Tibial artery (tissue), 4 donors: ENCODE measurements at regions not wholly inside any gene's neighbourhood (a gene's known extent, or its start where the extent isn't known, plus 50 kb on each side); places are given as distances from the start of the nearest gene placed in this dataset.

Source experiments
- DNase-seq, 2 donors: peaks; one replicate each; pipeline ENCODE4 v3.0.0-alpha.2; 2019
- H3K27ac ChIP-seq, 2 donors: fragments of 200-600 bp; sonication (generic) in 1 of 2; 1 replicate in 1 of 2; 2 replicates in 1 of 2; pipeline ENCODE4 v1.5.1; 2018 to 2019; ENCODE audit warnings: mild to moderate bottlenecking in 1 of 2
- H3K27me3 ChIP-seq, 2 donors: fragments of 200-600 bp; sonication (generic) in 1 of 2; one replicate each; pipeline versions ENCODE4 v1.5.1 to v1.6.0; 2016 to 2019
- H3K36me3 ChIP-seq, 3 donors: fragments of 200-600 bp; sonication (generic) in 2 of 3; one replicate each; pipeline ENCODE4 v1.5.1; 2016 to 2019; ENCODE audit warnings: mild to moderate bottlenecking in 2 of 3
- H3K4me1 ChIP-seq, 4 donors: fragments of 200-600 bp; sonication (generic) in 2 of 4; 1 replicate in 3 of 4; 2 replicates in 1 of 4; pipeline ENCODE4 v1.5.1; 2016 to 2019
- H3K4me3 ChIP-seq, 2 donors: fragments of 200-600 bp; sonication (generic) in 1 of 2; 1 replicate in 1 of 2; 2 replicates in 1 of 2; pipeline ENCODE4 v1.5.1; 2018 to 2019; ENCODE audit warnings: mild to moderate bottlenecking in 2 of 2
- H3K9me3 ChIP-seq, 3 donors: fragments of 200-600 bp; sonication (generic) in 1 of 3; one replicate each; pipeline ENCODE4 v1.5.1; 2016 to 2019
- CTCF ChIP-seq, 2 experiments: fragments of 200-600 bp in 1 of 2; fragments of 450-650 bp in 1 of 2; IDR thresholded peaks; one replicate each; pipeline ENCODE4 v1.5.1; 2017 to 2019; ENCODE audit warnings: antibody characterized with exemption in 2 of 2, mild to moderate bottlenecking in 1 of 2, moderate library complexity in 1 of 2
- intact Hi-C: fragments of 100-400 bp; cut with DNase I; formaldehyde crosslinking; loops from one replicate; pipeline ENCODE4 v1.15.0; 2023; ENCODE audit warnings: low total_unique reads

GRCh38 chr13:86838411-86839120 lies 832.6 kb upstream of the SLITRK5 start:
- intact Hi-C loops, result no loop called here
- Histone ChIP-seq H3K27me3 (no peaks in the 10 kb centered on the region), H3K27ac (no peak overlapping the region), H3K4me3 (no peak overlapping the region), H3K36me3 (no peaks in the 10 kb centered on the region), H3K4me1 (no peaks in the 10 kb centered on the region), H3K9me3 (peaks cover 0 to 6% (median 0%) of the 10 kb centered on the region in 3 donors)
- no peak for TF ChIP-seq CTCF (IDR thresholded peaks at IDR 0.05)
- DNase-seq, result no peak

- intact Hi-C loops, result no loop called here
- no peak for TF ChIP-seq CTCF (IDR thresholded peaks at IDR 0.05)
- Histone ChIP-seq H3K4me1 (no peaks in the 10 kb centered on the region), H3K9me3 (peaks cover 0 to 6% (median 0%) of the 10 kb centered on the region in 3 donors), H3K27me3 (no peaks in the 10 kb centered on the region), H3K36me3 (no peaks in the 10 kb centered on the region), H3K4me3 (no peak overlapping the region), H3K27ac (no peak overlapping the region)
- no peak for DNase-seq
Observed at GRCh38 chr13:86839221-86839620, 832.0 kb upstream of the SLITRK5 start.

DNA sequence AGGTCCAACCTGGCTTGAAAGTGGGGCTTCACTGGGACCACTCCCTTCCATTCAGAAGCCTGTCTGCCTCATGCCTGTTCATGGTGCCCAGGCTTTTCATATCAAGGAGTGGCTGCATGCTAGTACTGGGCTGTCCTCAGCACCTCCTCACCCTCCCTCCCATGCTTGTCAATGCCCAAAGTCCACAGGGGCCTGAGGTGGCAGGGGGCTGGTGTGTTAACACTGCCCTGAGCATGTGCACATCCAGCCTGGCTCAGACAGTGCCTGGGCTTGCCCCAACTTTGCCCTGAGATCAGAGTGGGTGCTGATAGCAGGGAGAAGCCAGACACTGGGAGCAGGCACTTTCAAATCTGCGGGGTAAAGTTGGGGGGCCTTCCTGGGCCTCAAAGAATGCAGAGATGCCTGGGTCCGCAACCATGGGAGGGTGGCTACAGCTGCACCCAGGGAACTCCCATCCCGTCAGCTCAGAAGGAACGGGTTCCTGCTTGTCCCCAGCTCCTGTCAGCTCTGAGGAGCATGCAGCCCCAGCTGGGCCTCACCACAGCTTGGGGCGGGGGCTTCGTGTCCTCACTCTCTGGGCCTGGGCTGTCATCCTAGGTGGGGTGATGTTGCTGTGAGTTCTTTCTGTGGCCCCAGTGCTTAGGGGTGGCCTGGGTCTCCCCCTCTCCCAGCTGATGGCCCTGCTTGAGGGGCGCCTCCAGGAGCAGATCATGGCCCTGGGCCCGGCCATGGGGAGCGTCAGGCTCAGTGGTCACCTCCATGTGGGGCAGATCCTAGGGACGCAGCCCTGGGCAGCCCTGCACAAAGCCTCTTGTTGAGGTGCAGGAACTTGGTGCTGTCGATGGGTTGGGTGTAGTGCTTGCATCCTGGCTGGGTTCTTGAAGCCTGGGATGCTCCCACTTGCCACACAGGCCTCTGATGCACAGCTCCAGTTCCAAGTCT lies 830.6 kb upstream of the SLITRK5 start:
- no peaks in the 10 kb centered on the region for H3K27me3 ChIP-seq
- intact Hi-C loops, result no loop called here
- no peak for DNase-seq

DNA sequence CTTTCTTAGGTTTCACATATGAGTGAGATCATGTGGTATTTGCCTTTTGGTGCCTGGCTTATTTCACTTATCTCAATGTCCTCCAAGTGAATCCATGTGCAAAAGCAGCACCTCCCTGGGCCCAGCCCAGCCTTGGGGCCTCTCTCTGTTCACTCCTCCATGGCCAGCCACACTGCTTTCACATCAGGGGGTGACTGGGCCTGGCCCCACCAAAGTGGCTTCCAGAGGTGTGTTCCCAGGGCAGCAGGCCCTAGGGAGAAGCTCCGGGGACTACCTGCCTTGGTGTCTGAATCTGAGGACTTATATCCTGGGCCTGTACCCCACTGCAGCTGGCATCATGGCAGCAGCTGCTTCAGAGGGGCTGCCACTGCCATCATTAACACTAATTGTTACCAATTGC lies 829.9 kb upstream of the SLITRK5 start:
- Histone ChIP-seq H3K36me3 (no peaks in the 10 kb centered on the region), H3K4me1 (no peaks in the 10 kb centered on the region), H3K27me3 (no peaks in the 10 kb centered on the region), H3K4me3 (no peak overlapping the region), H3K27ac (no peak overlapping the region), H3K9me3 (peaks cover 0 to 3% (median 0%) of the 10 kb centered on the region in 3 donors)
- no peak for TF ChIP-seq CTCF (IDR thresholded peaks at IDR 0.05)
- DNase-seq, result no peak
- intact Hi-C loops, result no loop called here

More for the DNA sequence above, 830.6 kb upstream of the SLITRK5 start:
- Histone ChIP-seq H3K9me3 (peaks cover 0 to 6% (median 0%) of the 10 kb centered on the region in 3 donors), H3K36me3 (no peaks in the 10 kb centered on the region), H3K4me3 (no peak overlapping the region), H3K4me1 (no peaks in the 10 kb centered on the region), H3K27ac (no peak overlapping the region)
- TF ChIP-seq CTCF (IDR thresholded peaks at IDR 0.05), result no peak

- no peaks in the 10 kb centered on the region for H3K4me1 ChIP-seq
- TF ChIP-seq CTCF (IDR thresholded peaks at IDR 0.05), result no peak
- no peaks in the 10 kb centered on the region for H3K9me3 ChIP-seq
- no peaks in the 10 kb centered on the region for H3K27me3 ChIP-seq
- H3K27ac ChIP-seq, result no peak overlapping the region
- H3K36me3 ChIP-seq, result no peaks in the 10 kb centered on the region
- H3K4me3 ChIP-seq, result no peak overlapping the region
- intact Hi-C loops, result no loop called here
- no peak for DNase-seq
Observed at GRCh38 chr13:86846501-86846900, 824.7 kb upstream of the SLITRK5 start.
